GM12878 (cell line): ENCODE measurements at regions not wholly inside any gene's neighbourhood (a gene's known extent, or its start where the extent isn't known, plus 50 kb on each side); places are given as distances from the start of the nearest gene placed in this dataset.

Source experiments
- ATAC-seq: fragments of 200-7000 bp; cut with Tn5 transposase; 3 replicates; pipeline ENCODE4 v1.9.1; 2020; ENCODE audit warnings: mild to moderate bottlenecking, moderate library complexity
- BruUV-seq: library from RNA; stranded (reverse); fragments of 400-500 nt; replicated peaks from 2 replicates; lab custom pipeline; 2021; lab: Mats Ljungman, UMichigan
- CTCF ChIA-PET: fragments of 300-600 bp; sonication (Branson Sonifier 250); formaldehyde crosslinking; extraction: SDS; loops from one replicate; lab custom pipeline; 2021; ENCODE audit warnings: inconsistent platforms; lab: Yijun Ruan, JAX
- POLR2A ChIA-PET: fragments of 350-600 bp; formaldehyde crosslinking; extraction: SDS; loops from one replicate; lab custom pipeline; 2021; ENCODE audit warnings: inconsistent platforms; lab: Charles Lee
- RAD21 ChIA-PET: fragments of 300-600 bp; sonication (Branson Sonifier 250); formaldehyde crosslinking; loops from one replicate; lab custom pipeline; 2023; ENCODE audit warnings: antibody characterized with exemption; ENCODE audit not compliant: unreplicated experiment; lab: Charles Lee
- SMC1A ChIA-PET: fragments of 300-600 bp; sonication (Branson Sonifier 250); formaldehyde crosslinking; loops from one replicate; lab custom pipeline; 2023; ENCODE audit not compliant: unreplicated experiment, uncharacterized antibody; lab: Charles Lee
- DNase-seq: peaks from one replicate; pipeline ENCODE4 v3.0.0-alpha.2; 2011; ENCODE audit warnings: low read depth, low spot score
- FAIRE-seq: peaks from 3 replicates; lab custom pipeline; 2011; peaks lifted over from hg19 to GRCh38; lab: Jason Lieb, UNC
- H2AFZ ChIP-seq: 2 replicates; pipeline ENCODE4 v1.6.0; 2011; ENCODE audit warnings: low read depth, low read length, control low read depth; ENCODE audit not compliant: control insufficient read depth
- H3K27ac ChIP-seq: 2 replicates; pipeline ENCODE4 v1.5.1; 2011; ENCODE audit warnings: control low read depth; ENCODE audit not compliant: control insufficient read depth, insufficient read depth
- H3K27me3 ChIP-seq, 2 experiments: replicated peaks in 1 of 2; 2 replicates each; pipeline versions ENCODE4 v1.6.0 to v1.6.1; 2011; ENCODE audit warnings: low read length in 1 of 2; ENCODE audit not compliant: control insufficient read depth in 2 of 2, insufficient read depth in 2 of 2
- H3K36me3 ChIP-seq, 2 experiments: 2 replicates each; pipeline ENCODE4 v1.5.1; 2011; ENCODE audit warnings: low read length in 1 of 2; ENCODE audit not compliant: control insufficient read depth in 2 of 2, insufficient read depth in 2 of 2
- H3K4me1 ChIP-seq: 2 replicates; pipeline ENCODE4 v1.6.1; 2011; ENCODE audit warnings: mild to moderate bottlenecking, low read length, moderate library complexity, mixed read lengths; ENCODE audit not compliant: control insufficient read depth, insufficient read depth
- H3K4me2 ChIP-seq: 2 replicates; pipeline ENCODE4 v1.6.0; 2011; ENCODE audit warnings: control low read depth; ENCODE audit not compliant: control insufficient read depth, insufficient read depth
- H3K4me3 ChIP-seq: fragments of 200-600 bp; sonication (generic); 2 replicates; pipeline ENCODE4 v1.5.1; 2016
- H3K79me2 ChIP-seq: 2 replicates; pipeline ENCODE4 v1.6.0; 2011; ENCODE audit warnings: low read length; ENCODE audit not compliant: control insufficient read depth, insufficient read depth
- H3K9ac ChIP-seq: 2 replicates; pipeline ENCODE4 v1.8.0; 2011; ENCODE audit warnings: low read length, control low read depth, mixed read lengths; ENCODE audit not compliant: control insufficient read depth, insufficient read depth
- H3K9me3 ChIP-seq: replicated peaks from 3 replicates; pipeline ENCODE4 v1.5.1; 2011; ENCODE audit warnings: mild to moderate bottlenecking, low read length; ENCODE audit not compliant: control insufficient read depth, insufficient read depth
- H4K20me1 ChIP-seq: 2 replicates; pipeline ENCODE4 v1.6.0; 2011; ENCODE audit not compliant: control insufficient read depth, insufficient read depth
- CHD2 ChIP-seq: IDR thresholded peaks from 2 replicates; pipeline ENCODE4 v1.6.1; 2011; ENCODE audit warnings: low read depth, low read length, improper control_type of control experiment, borderline replicate concordance
- ESRRA ChIP-seq: IDR thresholded peaks from 2 replicates; pipeline ENCODE4 v1.6.1; 2012; ENCODE audit warnings: mild to moderate bottlenecking, low read length, improper control_type of control experiment
- FOXK2 ChIP-seq: fragments of 450-650 bp; IDR thresholded peaks from 2 replicates; pipeline ENCODE4 v1.6.1; 2017; ENCODE audit warnings: mild to moderate bottlenecking, moderate library complexity
- HCFC1 ChIP-seq: fragments of 150-350 bp; IDR thresholded peaks from 2 replicates; pipeline ENCODE4 v1.6.1; 2014; ENCODE audit warnings: low read length
- KAT2A ChIP-seq: conservative IDR thresholded peaks from 2 replicates; pipeline ENCODE4 v1.6.1; 2011; ENCODE audit warnings: low read depth, low read length; ENCODE audit not compliant: control insufficient read depth
- KLF5 ChIP-seq: fragments of 450-650 bp; IDR thresholded peaks from 2 replicates; pipeline ENCODE4 v1.6.1; 2014; ENCODE audit warnings: mild to moderate bottlenecking; ENCODE audit not compliant: partially characterized antibody
- NR2C2 ChIP-seq: IDR thresholded peaks from 2 replicates; pipeline ENCODE4 v1.6.1; 2011; ENCODE audit warnings: borderline replicate concordance, low read depth; ENCODE audit not compliant: control insufficient read depth, insufficient read length
- SMC3 ChIP-seq: IDR thresholded peaks from 2 replicates; pipeline ENCODE4 v1.6.1; 2011; ENCODE audit warnings: low read length, improper control_type of control experiment, borderline replicate concordance
- YBX1 ChIP-seq: fragments of 450-650 bp; IDR thresholded peaks from 2 replicates; pipeline ENCODE4 v1.6.1; 2016; ENCODE audit warnings: antibody characterized with exemption
- ZNF207 ChIP-seq: fragments of 450-650 bp; IDR thresholded peaks from 2 replicates; pipeline ENCODE4 v1.6.1; 2014; ENCODE audit warnings: antibody characterized with exemption, mild to moderate bottlenecking, borderline replicate concordance
- ZNF274 ChIP-seq: IDR thresholded peaks from one replicate; pipeline ENCODE4 v1.8.0; 2011; ENCODE audit not compliant: insufficient read length, insufficient read depth
- ZZZ3 ChIP-seq: IDR thresholded peaks from 2 replicates; pipeline ENCODE4 v1.6.1; 2011; ENCODE audit warnings: low read depth; ENCODE audit not compliant: control insufficient read depth, insufficient read length
- WGBS: methylation state at CpG from one replicate; pipeline ENCODE4 v1.1.6; 2016; ENCODE audit warnings: low lambda C conversion rate; ENCODE audit not compliant: insufficient replicate concordance, insufficient coverage; ENCODE audit errors: missing lambda C conversion rate; 5-methylcytosine and 5-hydroxymethylcytosine counted together
- in situ Hi-C: fragments of 300-500 bp; cut with MboI; formaldehyde crosslinking; loops from 9 replicates; pipeline ENCODE4 v1.14.3; 2018; ENCODE audit warnings: mixed read lengths
- intact Hi-C: fragments of 100-400 bp; cut with micrococcal nuclease; formaldehyde crosslinking; loops from one replicate; pipeline ENCODE4 v1.14.2; 2022; ENCODE audit not compliant: unreplicated experiment
- TF ChIP-seq, protein P1 (sequence below): fragments of 150-350 bp; IDR thresholded peaks from 2 replicates; pipeline ENCODE4 v1.6.1; 2014; ENCODE audit warnings: mild to moderate bottlenecking, low read depth, low read length

GRCh38 chr7:16317406-16317805 is 103.9 kb downstream of the CRPPA start:
- 8% methylated on average over 1 of the region's 1 CpG for WGBS
- H3K4me3 ChIP-seq, result no peak overlapping the region
- no peaks in the 10 kb centered on the region for H3K4me1 ChIP-seq
- ChIA-PET POLR2A (no interaction called here), RAD21 (no interaction called here), SMC1A (no interaction called here), CTCF (no interaction called here)
- H2AFZ ChIP-seq, result no peak overlapping the region
- no peaks in the 10 kb centered on the region for H3K36me3 ChIP-seq
- H3K9me3 ChIP-seq, result no peaks in the 10 kb centered on the region
- no peaks in the 10 kb centered on the region for H3K79me2 ChIP-seq
- no peak overlapping the region for H3K9ac ChIP-seq
- intact Hi-C loops, result no loop called here
- BruUV-seq, result no TSS peak
- no peak overlapping the region for H3K4me2 ChIP-seq
- DNase-seq, result no peak
- TF ChIP-seq YBX1 (no peak), ZNF274 (no peak), ZNF207 (no peak), ZZZ3 (no peak), HCFC1 (no peak), FOXK2 (no peak), NR2C2 (no peak), CHD2 (no peak), KAT2A (no peak), ESRRA (no peak), SMC3 (no peak), KLF5 (no peak)
- TF ChIP-seq, protein P1, sequence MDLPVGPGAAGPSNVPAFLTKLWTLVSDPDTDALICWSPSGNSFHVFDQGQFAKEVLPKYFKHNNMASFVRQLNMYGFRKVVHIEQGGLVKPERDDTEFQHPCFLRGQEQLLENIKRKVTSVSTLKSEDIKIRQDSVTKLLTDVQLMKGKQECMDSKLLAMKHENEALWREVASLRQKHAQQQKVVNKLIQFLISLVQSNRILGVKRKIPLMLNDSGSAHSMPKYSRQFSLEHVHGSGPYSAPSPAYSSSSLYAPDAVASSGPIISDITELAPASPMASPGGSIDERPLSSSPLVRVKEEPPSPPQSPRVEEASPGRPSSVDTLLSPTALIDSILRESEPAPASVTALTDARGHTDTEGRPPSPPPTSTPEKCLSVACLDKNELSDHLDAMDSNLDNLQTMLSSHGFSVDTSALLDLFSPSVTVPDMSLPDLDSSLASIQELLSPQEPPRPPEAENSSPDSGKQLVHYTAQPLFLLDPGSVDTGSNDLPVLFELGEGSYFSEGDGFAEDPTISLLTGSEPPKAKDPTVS, result no peak
- no peak for ATAC-seq
- in situ Hi-C loops, result no loop called here
- no peaks in the 10 kb centered on the region for H3K27me3 ChIP-seq
- H4K20me1 ChIP-seq, result no peaks in the 10 kb centered on the region
- H3K27ac ChIP-seq, result no peak overlapping the region
- no peak for FAIRE-seq
